Prostate gland (tissue), 2 donors: ENCODE measurements at regions not wholly inside any gene's neighbourhood (a gene's known extent, or its start where the extent isn't known, plus 50 kb on each side); places are given as distances from the start of the nearest gene placed in this dataset.

Experiments used
- DNase-seq: peaks from one replicate; pipeline ENCODE4 v3.0.0-alpha.2; 2019; ENCODE audit warnings: low spot score
- H3K27ac ChIP-seq, 2 donors: fragments of 200-600 bp; sonication (generic); 2 replicates each; pipeline ENCODE4 v1.5.1; 2017 to 2019
- H3K27me3 ChIP-seq: fragments of 200-600 bp; sonication (generic); replicated peaks from 2 replicates; pipeline ENCODE4 v1.5.1; 2019; ENCODE audit not compliant: insufficient read depth
- H3K36me3 ChIP-seq, 2 donors: fragments of 200-600 bp; sonication (generic); 1 replicate in 1 of 2; 2 replicates in 1 of 2; pipeline versions ENCODE4 v1.5.1 to v1.8.1; 2017 to 2019
- H3K4me1 ChIP-seq: fragments of 200-600 bp; sonication (generic); replicated peaks from 2 replicates; pipeline ENCODE4 v1.5.1; 2019
- H3K4me3 ChIP-seq, 2 donors: fragments of 200-600 bp; sonication (generic); 2 replicates each; pipeline ENCODE4 v1.5.1; 2017 to 2019
- H3K9me3 ChIP-seq: fragments of 200-600 bp; sonication (generic); 2 replicates; pipeline ENCODE4 v1.5.1; 2017
- CTCF ChIP-seq, 4 experiments: fragments of 200-600 bp in 2 of 4; fragments of 450-650 bp in 2 of 4; sonication (generic) in 2 of 4; IDR thresholded peaks; 1 replicate in 3 of 4; 2 replicates in 1 of 4; pipeline ENCODE4 v1.5.1; 2016 to 2019; ENCODE audit warnings: antibody characterized with exemption in 4 of 4, mild to moderate bottlenecking in 2 of 4, moderate library complexity in 2 of 4
- POLR2A ChIP-seq: fragments of 450-650 bp; IDR thresholded peaks from one replicate; pipeline ENCODE4 v1.6.1; 2016; ENCODE audit warnings: antibody characterized with exemption, mild to moderate bottlenecking
- POLR2AphosphoS5 ChIP-seq: sonication (generic); formaldehyde crosslinking; IDR thresholded peaks from one replicate; pipeline ENCODE4 v1.6.1; 2017; ENCODE audit warnings: antibody characterized with exemption
- WGBS: methylation state at CpG from one replicate; pipeline ENCODE4 v1.1.5; 2018; 5-methylcytosine and 5-hydroxymethylcytosine counted together
- intact Hi-C: fragments of 100-400 bp; cut with DNase I; formaldehyde crosslinking; loops from one replicate; pipeline ENCODE4 v1.14.2; 2022

DNA sequence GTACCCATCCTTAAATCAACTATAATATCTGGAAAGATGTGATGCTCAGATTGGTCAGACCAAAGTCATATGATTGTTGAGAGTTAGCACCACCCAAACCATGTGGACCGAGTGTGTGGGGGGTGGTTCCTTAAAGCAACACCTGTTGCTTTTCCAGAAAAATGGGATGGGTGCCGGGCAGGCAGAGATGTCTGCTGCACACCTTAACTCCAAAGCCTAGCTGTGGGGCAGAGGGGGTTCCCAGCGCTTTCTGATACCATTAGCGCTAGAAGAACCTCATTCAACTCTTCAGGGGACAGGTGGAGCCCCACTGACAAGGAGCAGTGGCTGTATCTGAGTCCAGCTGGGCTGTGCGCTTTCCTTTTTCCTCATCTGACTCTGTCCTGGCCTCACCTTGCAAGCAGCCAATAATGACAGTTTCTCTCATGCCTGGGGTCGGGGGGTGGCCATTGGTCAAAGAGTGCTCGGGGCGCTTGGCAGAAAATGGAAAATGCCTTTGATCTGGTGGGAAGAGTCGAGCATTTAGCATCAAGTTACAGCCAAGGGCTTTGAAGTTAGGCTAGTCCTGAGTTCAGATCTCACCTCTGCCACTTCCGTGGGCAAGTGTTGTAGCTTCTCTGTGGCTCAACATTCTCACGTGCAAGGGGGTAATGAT is 82.6 kb downstream of the IRX3 start:
- Histone ChIP-seq H3K36me3 (no peaks in the 10 kb centered on the region), H3K27me3 (no peaks in the 10 kb centered on the region), H3K4me3 (no peak overlapping the region), H3K27ac (no peak overlapping the region), H3K4me1 (no peaks in the 10 kb centered on the region), H3K9me3 (no peaks in the 10 kb centered on the region)
- 75% methylated on average over 11 of the region's 11 CpGs for WGBS
- TF ChIP-seq POLR2A (no peak), CTCF (IDR thresholded peaks at IDR 0.05) (no peak), POLR2AphosphoS5 (no peak)
- intact Hi-C loops = no loop called here
- DNase-seq = no peak

DNA sequence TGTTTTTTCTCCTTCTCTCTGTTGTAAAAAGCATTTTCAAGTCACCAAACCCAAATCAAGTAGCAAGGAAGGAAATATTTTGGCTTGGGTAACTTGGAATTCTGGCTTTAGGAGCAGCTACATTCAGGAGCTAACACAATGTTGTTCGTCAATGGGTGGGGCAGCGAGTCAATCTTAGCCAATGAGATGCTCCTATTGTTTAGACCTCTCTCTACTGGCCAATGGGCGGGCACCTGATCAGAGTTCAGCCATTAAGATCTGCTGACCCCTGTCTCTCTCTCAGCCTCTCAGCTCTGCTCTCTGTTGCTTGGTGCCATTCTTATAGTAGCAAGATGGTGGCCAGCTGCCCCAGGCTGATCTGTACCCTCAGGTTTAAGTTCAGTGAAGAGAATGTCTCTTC is 83.2 kb downstream of the IRX3 start:
- Histone ChIP-seq H3K4me3 (no peak overlapping the region), H3K36me3 (no peaks in the 10 kb centered on the region), H3K4me1 (no peaks in the 10 kb centered on the region), H3K9me3 (no peaks in the 10 kb centered on the region), H3K27me3 (no peaks in the 10 kb centered on the region), H3K27ac (no peak overlapping the region)
- WGBS = 94% methylated on average over 3 of the region's 3 CpGs
- intact Hi-C loops = no loop called here
- DNase-seq = no peak
- TF ChIP-seq POLR2A (no peak), POLR2AphosphoS5 (no peak), CTCF (IDR thresholded peaks at IDR 0.05) (no peak)
